HG02571 (cell line): ENCODE measurements at regions not wholly inside any gene's neighbourhood (a gene's known extent, or its start where the extent isn't known, plus 50 kb on each side); places are given as distances from the start of the nearest gene placed in this dataset.

Source experiments
- ATAC-seq: cut with Tn5 transposase; IDR thresholded peaks from one replicate; pipeline ENCODE4 v1.9.1; 2021; ENCODE audit warnings: mild to moderate bottlenecking, moderate library complexity; ENCODE audit not compliant: unreplicated experiment

GRCh38 chr2:128901572-128902391 is 583.1 kb upstream of the HS6ST1 start:
- ATAC-seq, result no peak

DNA sequence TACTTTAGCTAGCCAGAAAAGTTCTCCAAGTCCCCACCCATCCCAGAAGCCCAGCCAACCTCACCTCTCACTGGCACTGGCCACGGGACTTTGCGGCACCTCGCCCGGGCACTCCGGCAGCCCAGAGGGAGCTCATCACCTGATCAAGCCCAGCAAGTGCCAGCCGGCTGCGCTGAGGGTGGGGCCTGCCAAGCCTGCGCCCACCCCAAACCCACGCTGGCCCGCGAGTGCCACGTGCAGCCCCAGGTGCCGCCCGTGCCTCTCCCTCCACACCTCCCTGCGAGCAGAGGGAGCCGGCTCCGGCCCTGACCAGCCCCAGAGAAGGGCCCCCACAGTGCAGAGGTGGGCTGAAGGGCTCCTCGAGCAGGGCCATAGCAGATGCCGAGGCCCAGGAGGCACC is 585.0 kb upstream of the HS6ST1 start:
- ATAC-seq, result no peak

- ATAC-seq, result no peak
Observed at GRCh38 chr2:128911276-128911675, 592.6 kb upstream of the HS6ST1 start.

GRCh38 chr2:128914320-128914719 is 595.7 kb upstream of the HS6ST1 start:
- ATAC-seq, result no peak

GRCh38 chr2:128921751-128922150 is 603.1 kb upstream of the HS6ST1 start:
- no peak for ATAC-seq

DNA sequence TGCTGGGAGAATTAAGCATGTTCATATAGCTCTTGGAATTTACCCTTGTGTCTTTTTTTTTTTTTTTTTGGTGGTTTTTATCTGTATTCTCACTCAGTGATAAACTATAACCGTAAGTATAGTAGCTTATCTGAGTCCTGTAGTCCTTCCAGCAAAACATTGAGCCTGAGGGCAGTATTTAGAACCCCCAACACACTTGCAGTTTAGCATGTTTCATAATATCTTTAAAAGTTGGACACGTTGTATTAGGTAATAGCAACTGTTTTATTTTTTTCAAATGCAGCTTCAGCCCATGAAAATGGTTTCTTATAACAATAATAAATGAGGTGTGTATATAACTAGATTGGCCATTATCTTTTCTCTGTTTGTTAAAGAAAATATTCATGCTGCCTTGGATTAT is 603.5 kb upstream of the HS6ST1 start:
- no peak for ATAC-seq

DNA sequence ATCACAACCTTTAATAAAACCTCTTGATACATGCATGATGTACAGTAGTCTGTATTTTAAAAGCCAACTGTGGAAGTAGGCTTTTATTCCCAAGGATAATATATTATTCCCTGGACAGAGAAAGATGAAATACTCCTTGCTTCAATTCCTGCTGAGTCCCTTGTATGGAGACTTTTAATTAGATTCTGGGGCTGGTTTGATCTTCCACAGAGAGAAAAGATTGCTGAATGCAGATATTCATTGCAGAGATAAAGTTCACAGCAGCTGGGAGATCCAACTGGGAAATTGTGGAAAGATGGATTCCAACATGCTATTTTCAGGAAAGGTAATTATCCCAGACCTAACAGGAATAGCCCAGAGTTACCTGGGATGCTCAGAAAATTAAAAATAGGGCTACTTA is 607.0 kb upstream of the HS6ST1 start:
- no peak for ATAC-seq

DNA sequence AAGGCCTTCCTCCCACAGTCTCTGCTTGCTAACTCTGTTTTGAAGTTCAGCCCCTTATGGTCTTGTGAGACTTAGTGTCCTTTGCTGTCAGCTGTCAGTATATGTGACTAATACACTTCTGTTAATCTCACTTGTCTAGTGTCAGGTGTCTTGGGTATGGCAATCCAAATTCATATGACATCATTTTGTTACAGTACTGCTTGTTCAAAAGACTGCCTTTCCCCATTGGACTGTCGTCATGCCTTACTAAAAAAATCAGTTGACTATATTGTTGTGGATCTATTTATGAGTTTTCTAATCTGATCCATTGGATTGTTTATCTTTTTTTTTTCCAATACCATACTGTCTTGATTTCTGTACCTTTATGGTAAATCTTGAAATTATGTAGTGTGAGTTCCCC is 611.4 kb upstream of the HS6ST1 start:
- no peak for ATAC-seq

GRCh38 chr2:128940378-128940777 is 621.7 kb upstream of the HS6ST1 start:
- ATAC-seq, result no peak

DNA sequence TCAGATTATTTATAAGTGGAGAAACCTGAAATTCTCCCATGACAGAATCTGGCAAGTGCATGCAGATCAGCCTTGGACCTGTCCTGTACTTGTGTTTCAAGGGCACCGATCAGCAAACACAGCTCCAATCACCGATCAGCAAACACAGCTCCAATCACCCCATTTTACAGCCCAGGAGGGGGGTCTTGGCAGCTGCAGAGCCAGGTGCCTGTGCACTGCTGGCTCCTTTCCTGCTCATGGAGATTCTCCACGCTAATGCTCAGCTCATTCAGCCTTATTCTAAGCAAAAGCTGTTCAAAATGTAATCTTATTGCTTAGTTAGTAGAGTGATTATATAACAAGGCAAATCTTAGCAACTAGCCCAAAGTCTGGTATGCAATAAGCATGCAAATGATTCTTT is 623.1 kb upstream of the HS6ST1 start:
- ATAC-seq, result no peak

DNA sequence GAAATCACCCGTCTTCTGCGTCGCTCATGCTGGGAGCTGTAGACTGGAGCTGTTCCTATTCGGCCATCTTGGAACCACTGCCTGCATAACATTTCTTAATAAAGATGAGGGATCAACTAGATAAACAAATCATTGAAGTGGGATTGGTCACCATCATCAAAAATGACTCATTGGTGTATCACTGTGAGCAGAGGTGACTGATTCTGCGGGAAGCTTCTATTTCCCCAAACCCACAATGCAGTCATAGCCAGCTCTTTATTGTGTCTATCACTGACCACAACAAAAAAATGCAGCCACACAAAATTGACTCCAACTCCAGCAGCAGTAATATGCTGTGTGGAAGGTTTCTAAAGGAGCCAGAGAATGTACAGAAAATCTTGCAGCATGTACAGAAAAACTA is 630.7 kb upstream of the HS6ST1 start:
- no peak for ATAC-seq

GRCh38 chr2:128950758-128951157 is 632.1 kb upstream of the HS6ST1 start:
- no peak for ATAC-seq

GRCh38 chr2:128958241-128958640 is 639.6 kb upstream of the HS6ST1 start:
- ATAC-seq, result no peak

- no peak for ATAC-seq
Observed at GRCh38 chr2:128967646-128968045, 649.0 kb upstream of the HS6ST1 start.

DNA sequence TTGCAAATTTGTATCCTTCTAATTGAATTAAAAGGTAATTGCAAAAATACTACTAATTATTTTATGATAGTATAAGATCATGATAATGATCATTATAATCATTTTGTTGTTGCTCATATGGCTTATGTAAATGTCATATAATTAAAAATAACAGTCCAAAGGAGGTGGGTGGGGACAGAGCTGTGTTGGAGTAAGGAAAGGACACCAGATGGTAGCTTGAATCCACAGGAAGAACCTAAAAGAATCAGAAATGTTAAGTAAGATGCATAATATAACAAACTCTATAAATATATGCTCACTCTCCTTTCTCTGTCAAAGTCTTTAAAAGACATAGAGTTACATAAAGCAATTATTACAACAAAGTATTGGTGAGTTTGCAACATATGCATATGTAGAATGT is 650.7 kb upstream of the HS6ST1 start:
- no peak for ATAC-seq

DNA sequence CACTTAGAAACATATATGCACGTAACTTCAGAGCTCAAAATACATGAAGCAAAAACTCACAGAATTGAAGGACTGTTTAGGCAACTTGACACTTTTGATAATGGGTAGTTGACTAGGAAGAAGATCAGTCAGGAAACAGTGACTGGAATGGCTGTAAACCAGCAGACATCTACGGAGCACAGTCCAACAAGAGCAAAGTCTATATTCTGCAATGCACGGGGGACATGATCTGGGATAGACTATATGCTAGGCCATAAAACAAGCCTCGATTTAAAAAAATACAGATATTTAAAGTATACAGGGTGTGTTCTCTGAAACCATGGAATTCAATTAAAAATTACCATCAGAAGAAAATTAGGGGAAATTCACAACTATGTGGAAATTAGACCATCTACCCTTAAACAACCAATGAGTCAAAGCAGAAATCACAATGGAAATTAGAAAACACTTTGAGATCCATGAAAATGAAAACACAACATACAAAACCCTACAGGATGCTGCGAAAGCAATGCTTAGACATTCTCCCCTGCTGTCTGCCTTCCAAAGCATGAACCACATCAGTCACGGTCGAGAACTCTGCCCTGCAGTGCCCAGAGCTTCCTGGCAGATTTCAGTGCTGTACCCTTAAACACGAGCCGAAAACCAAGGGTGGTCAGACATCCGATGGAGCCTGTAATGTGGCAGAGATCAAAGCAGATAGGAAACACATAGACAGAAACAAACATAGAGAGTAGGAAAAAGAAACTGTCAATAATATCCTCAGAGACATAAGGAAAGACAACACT is 651.9 kb upstream of the HS6ST1 start:
- ATAC-seq, result no peak

GRCh38 chr2:128973566-128973965 is 654.9 kb upstream of the HS6ST1 start:
- ATAC-seq, result no peak

DNA sequence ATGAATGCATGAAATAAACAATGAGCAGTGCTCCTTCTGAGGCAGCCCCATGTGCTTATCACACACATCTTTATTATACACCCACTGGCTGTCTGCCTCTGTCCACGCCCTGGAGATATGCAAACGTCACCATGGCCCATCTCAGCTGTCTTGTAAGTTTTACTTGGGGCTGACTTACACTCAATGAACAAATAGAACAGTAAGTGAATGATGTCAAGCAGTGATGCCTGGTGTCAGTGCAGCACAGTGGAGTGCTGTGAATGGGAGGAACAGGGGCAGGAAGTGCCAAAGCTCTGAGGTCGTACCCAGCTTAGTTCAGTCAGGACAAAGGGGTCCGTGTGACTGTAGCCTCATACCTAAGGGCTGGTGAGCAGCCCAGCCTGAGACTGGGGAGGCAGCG is 659.5 kb upstream of the HS6ST1 start:
- no peak for ATAC-seq

DNA sequence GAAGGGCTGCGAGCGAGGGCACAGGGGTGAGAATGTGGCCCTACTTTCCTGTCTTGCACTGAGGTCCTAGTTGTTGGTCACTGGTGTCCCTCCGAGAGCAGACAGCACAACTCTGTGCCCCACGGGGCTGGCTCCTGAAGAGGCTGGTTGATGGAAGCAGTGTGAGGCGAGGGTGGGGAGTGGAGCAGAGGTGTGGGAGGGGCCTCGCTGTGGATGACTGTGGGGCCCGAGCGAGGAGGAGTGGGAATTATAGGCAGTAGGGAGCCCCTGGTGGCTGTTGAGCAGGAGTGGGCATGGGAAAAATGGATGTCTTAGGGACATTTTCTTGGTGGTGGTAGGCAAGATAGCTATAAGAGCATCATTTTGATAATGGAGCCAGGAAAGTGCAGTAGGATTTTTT is 660.5 kb upstream of the HS6ST1 start:
- no peak for ATAC-seq

DNA sequence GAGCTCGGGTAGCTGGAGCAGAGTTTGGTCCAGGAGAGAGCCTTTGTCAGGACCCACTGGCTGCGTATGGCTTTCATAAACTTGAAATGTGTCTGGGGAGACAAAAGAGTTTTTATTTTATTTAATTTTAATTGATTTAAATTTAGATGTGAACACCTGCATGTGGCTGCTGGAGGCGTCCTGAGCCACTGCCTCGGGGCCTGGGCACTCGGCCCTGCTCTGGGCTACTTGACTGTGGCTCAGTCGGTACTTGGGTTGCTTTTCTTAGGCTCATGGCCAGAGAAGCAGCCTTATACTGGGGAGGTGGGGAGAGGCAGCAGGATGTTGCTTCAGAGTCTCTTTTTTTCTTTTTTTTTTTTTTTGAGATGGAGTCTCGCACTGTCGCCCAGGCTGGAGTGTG is 661.8 kb upstream of the HS6ST1 start:
- no peak for ATAC-seq

- no peak for ATAC-seq
Observed at GRCh38 chr2:128981353-128981752, 662.7 kb upstream of the HS6ST1 start.

DNA sequence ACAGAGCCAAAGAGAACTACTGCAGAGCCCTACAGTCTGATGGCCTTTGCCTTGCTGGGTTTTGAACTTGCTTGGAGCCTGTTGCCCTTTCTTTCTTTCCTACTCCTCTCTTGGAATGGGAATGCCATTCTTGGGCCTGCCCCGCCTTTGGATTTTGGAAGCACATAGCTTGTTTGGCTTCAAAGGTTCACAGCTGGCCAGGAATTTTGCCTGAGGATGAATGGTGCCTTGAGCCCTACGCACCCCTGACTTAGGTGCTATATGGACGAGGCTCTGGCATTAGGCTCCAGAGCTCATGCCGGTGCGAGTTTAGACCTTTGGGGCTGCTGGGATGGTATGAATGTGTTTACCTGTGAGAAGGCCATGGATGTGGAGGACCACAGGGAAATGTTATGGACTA is 663.3 kb upstream of the HS6ST1 start:
- ATAC-seq, result no peak
